ENCODE measurements at regions not wholly inside any gene's neighbourhood (a gene's known extent, or its start where the extent isn't known, plus 50 kb on each side); places are given as distances from the start of the nearest gene placed in this dataset.

DNA sequence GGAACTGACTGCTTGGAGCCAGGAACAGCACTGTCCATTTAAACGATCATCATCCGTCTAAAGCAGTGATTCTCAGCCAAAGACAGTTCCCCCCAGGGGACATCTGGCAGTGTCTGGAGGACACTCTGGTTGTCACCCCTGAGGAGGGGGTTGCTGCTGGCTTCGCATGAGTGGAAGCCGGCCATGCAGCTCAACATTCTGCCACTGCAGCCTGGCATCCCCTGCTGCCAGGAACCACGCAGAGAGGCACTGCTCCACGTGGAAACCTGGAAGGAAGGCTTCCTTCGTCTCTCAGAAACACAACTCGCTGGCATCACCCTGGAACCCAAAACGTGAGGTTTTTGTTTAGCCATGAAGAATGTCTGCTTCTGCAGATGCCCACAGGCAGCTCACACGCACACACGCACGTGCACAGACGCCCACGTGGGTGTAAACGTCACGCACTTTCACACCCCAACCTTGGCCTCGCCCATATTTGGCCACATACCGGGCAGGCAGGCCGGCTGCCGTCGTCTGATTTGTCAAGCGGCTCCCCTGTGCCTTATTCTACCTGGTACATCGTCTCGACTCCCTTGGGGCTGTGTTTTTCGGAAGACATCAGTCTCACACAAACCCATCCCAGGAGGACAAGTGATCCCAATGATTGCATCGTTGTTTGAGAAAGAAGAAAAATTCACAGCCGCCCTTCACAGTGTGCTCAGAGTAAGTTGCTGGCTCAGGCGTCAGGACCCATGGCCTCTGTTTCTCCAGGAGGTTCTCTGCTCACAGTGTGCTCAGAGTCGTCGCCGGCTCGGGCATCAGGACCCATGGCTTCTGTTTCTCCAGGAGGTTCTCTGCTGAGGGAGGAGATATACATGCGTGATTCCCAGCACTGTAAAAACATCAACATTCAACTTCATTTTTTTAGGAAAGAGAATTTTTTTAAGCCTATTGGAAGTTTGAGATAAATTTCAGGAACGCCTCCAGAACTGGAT is 127.2 kb upstream of the PPP2R2D start:
- TF ChIP-seq, protein P1, sequence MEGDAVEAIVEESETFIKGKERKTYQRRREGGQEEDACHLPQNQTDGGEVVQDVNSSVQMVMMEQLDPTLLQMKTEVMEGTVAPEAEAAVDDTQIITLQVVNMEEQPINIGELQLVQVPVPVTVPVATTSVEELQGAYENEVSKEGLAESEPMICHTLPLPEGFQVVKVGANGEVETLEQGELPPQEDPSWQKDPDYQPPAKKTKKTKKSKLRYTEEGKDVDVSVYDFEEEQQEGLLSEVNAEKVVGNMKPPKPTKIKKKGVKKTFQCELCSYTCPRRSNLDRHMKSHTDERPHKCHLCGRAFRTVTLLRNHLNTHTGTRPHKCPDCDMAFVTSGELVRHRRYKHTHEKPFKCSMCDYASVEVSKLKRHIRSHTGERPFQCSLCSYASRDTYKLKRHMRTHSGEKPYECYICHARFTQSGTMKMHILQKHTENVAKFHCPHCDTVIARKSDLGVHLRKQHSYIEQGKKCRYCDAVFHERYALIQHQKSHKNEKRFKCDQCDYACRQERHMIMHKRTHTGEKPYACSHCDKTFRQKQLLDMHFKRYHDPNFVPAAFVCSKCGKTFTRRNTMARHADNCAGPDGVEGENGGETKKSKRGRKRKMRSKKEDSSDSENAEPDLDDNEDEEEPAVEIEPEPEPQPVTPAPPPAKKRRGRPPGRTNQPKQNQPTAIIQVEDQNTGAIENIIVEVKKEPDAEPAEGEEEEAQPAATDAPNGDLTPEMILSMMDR (IDR thresholded peaks at IDR 0.05) = no peak
- no peak overlapping the region for H3K4me3 ChIP-seq
- H3K36me3 ChIP-seq = no peaks in the 10 kb centered on the region
- H3K4me1 ChIP-seq (ENCODE audit: control insufficient read depth in 1 of 2, low read depth in 2 of 2) = no peaks in the 10 kb centered on the region
- ATAC-seq (ENCODE audit: insufficient number of reproducible peaks, low FRiP score, low read depth) (no peak), DNase-seq (ENCODE audit: low spot score) (no peak)
- H3K9me3 ChIP-seq = peaks cover 17% of the 10 kb centered on the region
- no peak overlapping the region for H3K27ac ChIP-seq
- H3K27me3 ChIP-seq (replicated peaks; ENCODE audit: insufficient read depth) = no peaks in the 10 kb centered on the region

DNA sequence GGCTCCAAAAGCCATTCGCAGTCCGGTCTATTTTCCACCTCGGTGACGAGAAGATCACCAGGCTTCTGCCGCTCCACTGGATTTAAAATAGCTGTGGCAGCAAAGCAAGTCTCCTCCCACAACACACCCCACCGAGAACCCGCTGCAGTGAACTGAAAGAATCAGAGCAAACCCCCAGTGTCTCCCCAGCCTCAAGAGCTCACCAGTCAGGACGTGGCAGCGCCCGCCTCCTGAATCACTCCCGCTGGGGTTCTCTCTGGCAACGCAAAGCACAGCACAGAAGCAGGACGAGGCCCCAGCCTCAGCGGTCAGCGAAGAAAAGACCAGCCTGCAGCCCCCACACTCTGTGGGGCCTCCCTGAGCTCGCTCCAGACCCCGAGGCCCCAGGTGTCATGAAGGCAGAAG is 126.1 kb upstream of the PPP2R2D start:
- TF ChIP-seq, protein P1 (IDR thresholded peaks at IDR 0.05) = no peak
- Histone ChIP-seq H3K27me3 (replicated peaks; ENCODE audit: insufficient read depth) (no peaks in the 10 kb centered on the region), H3K4me1 (ENCODE audit: control insufficient read depth in 1 of 2, low read depth in 2 of 2) (no peaks in the 10 kb centered on the region), H3K36me3 (no peaks in the 10 kb centered on the region), H3K27ac (no peak overlapping the region), H3K9me3 (peaks cover 17% of the 10 kb centered on the region), H3K4me3 (no peak overlapping the region)
- DNase-seq (ENCODE audit: low spot score) (no peak), ATAC-seq (ENCODE audit: insufficient number of reproducible peaks, low FRiP score, low read depth) (no peak)

DNA sequence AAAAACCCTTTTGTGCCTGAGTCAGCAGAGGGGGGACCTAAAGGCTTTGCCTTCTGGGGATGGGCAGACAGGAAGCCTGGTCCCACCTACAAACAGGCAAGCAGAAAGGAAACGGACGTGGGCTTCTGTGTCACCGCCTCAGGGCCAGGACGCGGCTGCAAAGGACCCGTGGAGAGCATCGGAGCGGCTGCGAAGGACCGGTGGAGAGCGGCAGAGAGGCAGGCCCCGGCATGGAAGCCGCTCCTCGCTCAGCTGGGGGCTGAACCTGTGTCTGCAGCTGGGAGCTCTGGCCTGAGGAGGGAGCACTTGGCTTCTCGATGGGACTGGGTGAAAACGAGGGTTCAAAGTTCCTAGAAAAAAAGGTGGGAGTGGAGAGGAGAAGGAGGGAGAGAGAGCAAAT is 125.4 kb upstream of the PPP2R2D start:
- Histone ChIP-seq H3K9me3 (peaks cover 17% of the 10 kb centered on the region), H3K4me1 (ENCODE audit: control insufficient read depth in 1 of 2, low read depth in 2 of 2) (no peaks in the 10 kb centered on the region), H3K27ac (no peak overlapping the region), H3K36me3 (no peaks in the 10 kb centered on the region), H3K4me3 (no peak overlapping the region), H3K27me3 (replicated peaks; ENCODE audit: insufficient read depth) (no peaks in the 10 kb centered on the region)
- TF ChIP-seq, protein P1 (IDR thresholded peaks at IDR 0.05) = no peak
- ATAC-seq (ENCODE audit: insufficient number of reproducible peaks, low FRiP score, low read depth) (no peak), DNase-seq (ENCODE audit: low spot score) (no peak)

DNA sequence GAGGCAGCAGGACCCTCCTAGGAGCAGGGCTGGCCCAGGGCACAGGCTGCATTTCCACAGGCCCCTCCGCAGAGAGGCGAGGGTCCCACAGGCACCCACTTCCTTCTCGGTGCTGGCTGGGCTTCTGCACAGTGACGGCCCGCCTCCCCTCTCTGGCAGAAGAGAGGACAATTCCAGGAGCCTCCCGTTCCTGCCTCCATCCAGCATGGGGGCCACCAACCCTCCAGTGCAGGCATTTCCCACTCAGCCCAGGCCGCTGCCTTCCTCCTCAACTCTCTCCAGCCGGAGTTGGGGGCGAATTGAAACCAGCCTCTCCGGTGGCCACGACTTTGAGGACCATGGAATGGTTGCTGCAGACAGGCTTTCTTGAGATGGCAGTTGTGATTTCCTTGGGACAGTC is 125.0 kb upstream of the PPP2R2D start:
- H3K9me3 ChIP-seq = peaks cover 17% of the 10 kb centered on the region
- no peak for DNase-seq (ENCODE audit: low spot score)

DNA sequence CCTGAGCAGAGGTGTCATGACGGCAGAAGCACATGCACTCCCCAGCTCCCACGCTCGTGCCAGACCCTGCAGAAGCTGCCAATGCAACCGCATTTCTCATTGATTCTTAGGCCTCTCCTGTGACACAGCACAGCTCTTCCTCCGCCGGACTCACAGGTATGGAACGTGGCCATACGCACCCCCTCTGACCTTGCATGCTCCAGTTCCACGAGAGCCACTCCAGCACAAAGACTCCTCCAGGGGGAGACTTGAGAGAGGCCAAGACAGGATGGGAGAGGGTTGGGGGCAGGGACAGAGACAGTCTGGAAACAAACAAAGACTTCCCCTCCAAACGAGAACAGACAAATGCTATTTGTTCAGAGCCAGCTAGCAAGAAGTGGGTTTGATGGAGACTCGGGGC is 124.3 kb upstream of the PPP2R2D start:
- H3K36me3 ChIP-seq = no peaks in the 10 kb centered on the region
- H3K9me3 ChIP-seq = peaks cover 17% of the 10 kb centered on the region
- H3K27me3 ChIP-seq (replicated peaks; ENCODE audit: insufficient read depth) = no peaks in the 10 kb centered on the region
- TF ChIP-seq, protein P1 (IDR thresholded peaks at IDR 0.05) = no peak
- ATAC-seq (ENCODE audit: insufficient number of reproducible peaks, low FRiP score, low read depth) (no peak), DNase-seq (ENCODE audit: low spot score) (no peak)
- no peak overlapping the region for H3K4me3 ChIP-seq
- no peak overlapping the region for H3K27ac ChIP-seq
- H3K4me1 ChIP-seq (ENCODE audit: control insufficient read depth in 1 of 2, low read depth in 2 of 2) = no peaks in the 10 kb centered on the region

More for the DNA sequence above, 125.0 kb upstream of the PPP2R2D start:
- H3K4me1 ChIP-seq (ENCODE audit: control insufficient read depth in 1 of 2, low read depth in 2 of 2) = no peaks in the 10 kb centered on the region
- ATAC-seq (ENCODE audit: insufficient number of reproducible peaks, low FRiP score, low read depth) = no peak
- no peak overlapping the region for H3K4me3 ChIP-seq
- TF ChIP-seq, protein P1 (IDR thresholded peaks at IDR 0.05) = no peak
- H3K36me3 ChIP-seq = no peaks in the 10 kb centered on the region
- H3K27me3 ChIP-seq (replicated peaks; ENCODE audit: insufficient read depth) = no peaks in the 10 kb centered on the region
- H3K27ac ChIP-seq = no peak overlapping the region

All from thoracic aorta (tissue), 2 donors.